Medulla oblongata (tissue), 1 donor: ENCODE measurements at regions not wholly inside any gene's neighbourhood (a gene's known extent, or its start where the extent isn't known, plus 50 kb on each side); places are given as distances from the start of the nearest gene placed in this dataset.
"Not testable (repeated sequence)": the region's sequence is repeated elsewhere in the genome, so short reads cannot be mapped to it uniquely, and the experiment has no call there.

ENCODE experiments used
- DNase-seq: peaks from one replicate; pipeline ENCODE4 v3.0.0-alpha.2; 2015; ENCODE audit errors: extremely low spot score

DNA sequence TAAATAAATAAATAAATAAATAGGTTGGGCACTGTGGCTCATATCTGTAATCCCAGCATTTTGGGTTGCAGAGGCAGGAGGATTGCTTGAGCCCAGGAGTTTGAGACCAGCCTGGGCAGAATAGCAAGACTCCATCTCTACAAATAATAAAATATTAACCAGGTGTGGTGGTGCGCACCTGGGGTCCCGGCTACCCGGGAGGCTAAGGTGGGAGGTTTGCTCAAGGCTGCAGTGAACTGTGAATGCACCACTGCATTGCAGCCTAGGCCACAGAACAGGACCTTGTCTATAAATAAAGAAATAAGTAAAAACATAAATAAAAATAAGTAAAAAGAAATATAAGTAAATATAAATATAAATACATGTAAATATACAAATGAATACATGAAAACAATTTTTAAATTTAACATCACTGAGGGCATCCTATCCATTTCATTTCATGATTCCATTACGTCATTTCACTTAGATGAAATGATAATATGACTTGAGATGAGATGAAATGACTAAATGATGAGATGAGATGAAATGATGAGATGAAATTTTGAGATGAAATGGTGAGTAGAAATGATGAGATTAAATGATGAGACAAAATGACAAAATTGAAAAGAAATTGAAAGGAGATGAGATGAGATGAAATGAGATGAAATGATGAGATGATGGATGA is 233.4 kb downstream of the GOLGA6L6 start:
- not testable (repeated sequence) for DNase-seq

DNA sequence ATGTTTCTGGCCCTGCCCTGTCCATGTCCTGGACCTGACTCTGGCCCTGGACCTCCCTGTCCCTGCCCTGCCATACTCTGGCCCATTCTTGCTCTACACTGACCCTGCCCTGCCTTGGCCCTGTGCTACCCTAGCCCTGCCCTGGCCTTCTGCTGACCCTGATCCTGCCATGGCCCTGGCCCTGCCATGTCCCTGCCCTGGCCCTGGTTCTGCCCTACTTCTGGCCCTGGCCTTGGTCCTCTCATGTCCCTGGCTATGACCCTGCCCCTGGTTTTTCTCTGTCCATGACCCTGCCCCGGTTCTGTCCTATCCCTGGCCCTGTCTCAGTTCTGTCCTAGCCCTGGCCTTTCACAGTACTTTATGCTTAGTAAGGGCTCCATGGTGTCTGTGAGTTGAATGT is 234.5 kb downstream of the GOLGA6L6 start:
- not testable (repeated sequence) for DNase-seq

- not testable (repeated sequence) for DNase-seq
These were observed 235.0 kb downstream of the GOLGA6L6 start for GRCh38 chr15:20306497-20307106.

DNA sequence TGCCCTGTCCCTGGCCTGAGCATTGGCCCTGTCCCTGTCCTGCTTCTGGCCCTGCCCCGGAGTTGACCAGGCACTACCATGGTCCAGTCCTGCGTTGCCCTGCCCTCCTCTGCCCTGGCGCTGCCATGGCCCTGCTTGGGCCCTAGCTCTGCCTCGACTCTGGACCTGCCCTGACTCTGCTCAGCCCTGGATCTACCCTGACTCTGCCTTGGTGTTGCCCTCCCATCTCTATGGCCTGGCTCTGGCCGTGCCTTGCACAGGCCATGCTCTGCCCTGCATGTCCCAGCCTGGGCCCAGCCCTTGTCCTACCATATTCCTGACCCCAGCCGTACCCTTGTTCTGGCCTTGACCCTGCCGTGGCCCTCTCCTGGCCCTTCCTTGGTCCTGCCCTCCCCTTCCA is 235.7 kb downstream of the GOLGA6L6 start:
- not testable (repeated sequence) for DNase-seq

GRCh38 chr15:20305015-20305465 is 236.6 kb downstream of the GOLGA6L6 start:
- DNase-seq: not testable (repeated sequence)

DNA sequence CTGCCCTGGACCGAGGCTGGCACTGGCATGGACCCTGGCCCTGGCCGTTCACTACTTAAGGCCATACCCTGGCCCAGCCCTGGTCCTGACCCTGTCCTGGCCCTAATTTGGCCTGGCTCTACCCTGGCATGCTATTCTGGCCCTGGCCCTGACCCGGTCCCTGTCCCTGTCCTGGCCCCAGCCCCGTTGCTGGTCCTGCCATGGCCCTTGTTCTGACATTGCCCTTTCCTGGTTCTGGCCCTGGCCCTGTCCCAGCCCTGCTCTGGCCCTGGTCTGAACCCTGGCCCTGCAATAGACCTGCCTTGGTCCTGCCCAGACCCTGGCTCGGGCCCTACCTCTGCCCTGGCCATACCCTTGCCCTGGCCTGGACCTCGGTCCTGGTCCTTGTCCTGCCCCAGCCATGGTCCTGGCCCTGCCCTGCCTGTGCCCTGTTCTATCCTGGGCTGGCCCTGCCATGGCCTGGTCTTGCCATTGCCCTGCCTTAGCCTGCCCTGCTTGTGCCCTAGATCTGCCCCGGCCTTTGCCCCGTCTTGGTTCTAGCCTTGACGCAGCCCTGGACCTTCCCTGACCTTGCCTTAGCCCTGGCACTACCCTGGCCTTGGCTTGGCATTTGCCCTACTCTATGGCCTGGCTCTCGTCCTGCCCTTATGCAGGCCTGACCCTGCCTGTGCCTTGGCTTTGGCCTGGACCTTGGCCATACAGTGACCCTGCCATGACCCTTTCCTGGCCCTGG is 237.2 kb downstream of the GOLGA6L6 start:
- DNase-seq: not testable (repeated sequence)

DNA sequence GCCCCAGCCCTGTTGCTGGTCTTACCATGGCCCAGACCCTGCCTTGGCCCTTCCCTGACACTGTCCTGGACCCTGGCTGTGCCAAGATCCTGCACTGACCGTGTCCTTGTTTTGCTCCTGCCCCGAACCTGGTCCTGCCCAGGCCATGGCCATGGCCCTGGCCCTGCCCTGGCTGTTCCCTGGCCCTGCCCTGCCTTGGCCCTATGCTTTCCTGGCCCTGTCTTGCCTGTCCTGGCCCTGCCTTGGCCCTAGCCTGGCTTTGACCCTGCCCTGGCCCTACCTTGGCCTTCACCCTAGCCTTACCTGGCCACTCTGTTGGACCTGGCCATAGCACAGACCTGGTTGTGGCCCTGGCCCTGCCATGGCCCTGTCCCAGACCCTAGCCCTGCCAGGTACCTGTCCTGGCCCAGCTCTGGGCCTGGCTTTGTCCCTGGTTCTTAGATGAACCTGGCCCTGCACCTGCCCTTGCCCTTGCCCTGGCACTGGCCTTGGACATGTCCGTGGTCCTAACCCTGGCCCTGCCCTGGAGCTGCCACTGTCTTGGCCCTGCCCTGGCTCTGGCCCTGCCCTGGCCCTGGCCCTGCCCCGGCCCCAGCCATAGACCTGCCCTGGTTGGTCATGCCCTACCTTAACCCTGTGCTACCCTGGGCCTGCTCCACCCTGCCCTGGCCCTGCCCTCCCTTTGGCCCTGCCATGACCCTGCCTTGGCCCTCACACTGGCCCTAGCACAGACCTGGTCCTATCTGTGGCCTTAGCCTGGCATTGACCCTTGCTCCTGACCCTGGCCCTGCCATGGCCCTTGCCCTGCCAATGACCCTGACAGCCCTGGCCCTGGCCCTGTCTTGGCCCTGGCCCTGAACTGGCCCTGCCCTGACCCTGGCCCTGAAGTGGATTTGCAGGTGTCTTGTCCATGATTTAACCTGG is 238.1 kb downstream of the GOLGA6L6 start:
- not testable (repeated sequence) for DNase-seq

DNA sequence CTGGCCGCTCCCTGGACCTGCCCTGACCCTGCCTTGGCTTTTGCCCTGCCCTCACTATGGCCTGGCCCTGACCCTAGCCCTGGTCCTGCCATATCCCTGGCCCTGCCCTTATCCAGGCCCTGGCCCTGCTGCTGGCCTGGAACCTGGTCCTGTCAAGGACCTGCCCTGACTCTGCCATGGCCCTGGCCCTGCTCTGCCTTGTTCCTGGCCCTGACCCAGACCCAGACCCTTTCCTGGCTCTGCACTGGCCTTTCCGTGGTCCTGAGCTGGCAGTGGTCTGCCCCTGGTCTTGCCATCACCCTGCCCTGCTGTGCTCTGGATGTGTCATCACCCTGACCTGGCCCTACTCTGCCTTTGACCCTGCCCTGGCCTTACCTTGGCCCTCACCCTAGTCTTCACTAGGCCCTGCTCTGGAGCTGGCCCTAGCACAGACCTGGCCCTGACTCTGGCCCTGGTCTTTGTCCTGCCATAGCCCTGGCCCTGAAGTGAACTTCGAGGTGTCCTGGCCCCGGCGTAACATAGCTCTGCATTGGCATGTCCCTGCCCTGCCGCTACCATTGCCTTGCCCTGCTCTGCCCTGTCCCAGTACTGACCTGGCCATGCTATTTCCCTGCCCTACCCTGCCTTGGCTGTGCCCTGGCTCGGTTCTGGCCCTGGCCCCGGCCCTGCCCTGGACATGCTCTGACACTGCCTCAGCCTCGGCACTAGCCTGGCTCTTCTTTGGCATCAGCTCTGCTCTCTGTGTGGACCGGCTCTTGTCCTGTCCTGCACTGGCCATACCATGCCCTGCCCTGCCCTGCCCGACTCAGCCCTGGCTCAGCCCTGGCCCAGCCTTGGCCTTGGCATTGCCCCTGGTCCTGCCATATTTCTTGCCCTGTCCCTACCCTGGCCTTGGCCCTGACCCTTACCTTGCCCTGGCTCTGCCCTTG is 239.2 kb downstream of the GOLGA6L6 start:
- DNase-seq: not testable (repeated sequence)

DNA sequence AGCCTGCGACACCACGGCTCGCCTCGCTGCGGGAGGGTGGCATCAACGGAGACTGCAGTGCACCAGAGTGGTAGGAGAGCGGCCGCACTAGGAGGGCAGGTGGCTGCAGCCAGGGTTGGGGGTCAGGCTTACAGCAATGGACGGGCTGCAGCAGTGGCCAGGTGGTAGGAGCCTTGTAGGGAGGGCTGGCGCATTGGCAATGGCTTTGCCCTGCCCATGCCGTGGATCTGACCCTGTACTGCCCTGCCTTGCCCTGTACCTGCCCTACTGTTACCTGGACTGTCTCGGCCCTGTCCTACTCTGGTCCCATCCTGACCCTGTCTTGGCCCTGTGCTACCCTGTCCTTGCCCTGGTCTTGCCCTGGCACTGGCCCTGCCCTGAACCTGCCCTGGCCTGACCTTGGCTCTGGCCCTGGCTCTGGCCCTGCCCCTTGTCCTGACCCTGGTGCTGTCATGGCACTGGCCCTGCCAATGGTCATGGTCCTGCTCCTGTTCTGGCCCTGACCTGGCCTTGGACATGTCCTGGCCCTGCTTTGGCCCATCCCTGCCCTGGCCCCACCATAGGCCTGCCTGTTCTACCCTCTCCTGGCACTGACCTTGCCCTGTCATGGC is 240.0 kb downstream of the GOLGA6L6 start:
- DNase-seq: not testable (repeated sequence)

DNA sequence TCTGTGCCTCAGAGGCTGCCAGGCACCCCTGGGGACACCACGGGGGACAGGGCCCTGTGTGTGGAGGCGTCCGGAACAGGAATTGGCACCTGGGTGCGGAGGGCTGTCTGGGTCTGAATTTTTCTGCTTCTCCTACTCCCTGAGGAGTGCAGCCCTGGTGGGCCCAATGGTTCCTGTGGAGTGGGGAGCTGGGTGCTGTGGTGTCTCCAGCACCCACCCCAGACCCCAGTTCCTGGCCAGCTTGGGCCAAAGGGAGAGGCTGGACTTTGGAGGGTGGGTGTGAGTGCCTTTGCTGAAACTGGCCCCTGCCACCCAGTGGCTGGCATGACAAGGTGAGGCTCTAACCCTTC is 240.6 kb downstream of the GOLGA6L6 start:
- DNase-seq: not testable (repeated sequence)

DNA sequence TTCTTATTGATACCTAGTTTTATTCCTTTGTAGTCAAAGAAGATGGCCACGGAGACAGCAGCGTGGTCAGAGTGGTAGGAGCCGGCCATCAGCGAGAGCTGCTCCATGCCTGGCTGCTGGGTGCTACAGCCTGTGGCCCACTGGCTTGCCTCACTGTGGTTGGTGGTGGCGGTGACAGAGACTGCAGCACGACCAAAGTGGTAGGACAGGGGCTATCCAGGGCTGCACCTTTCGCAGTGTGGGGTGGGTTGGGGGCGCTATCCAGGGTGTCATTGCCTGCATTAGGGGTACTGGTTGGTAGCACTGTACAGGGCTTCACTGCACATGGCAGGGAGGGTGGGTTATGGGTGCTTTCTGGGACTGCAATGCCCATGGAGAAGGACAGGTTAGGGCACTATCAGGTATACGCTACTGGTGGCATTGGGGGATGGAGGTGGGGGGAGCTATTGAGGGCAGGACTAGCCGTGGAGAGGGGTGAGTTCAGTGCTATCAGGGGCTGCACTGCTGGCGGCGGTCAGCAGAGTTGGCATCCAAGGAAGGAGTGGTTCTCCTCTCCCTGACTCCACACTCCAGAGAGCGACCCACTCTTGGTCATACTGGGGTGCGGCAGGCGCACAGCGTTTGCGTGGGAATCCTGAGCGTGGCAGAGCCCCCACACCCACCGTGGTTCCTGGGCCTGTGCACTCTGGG is 241.1 kb downstream of the GOLGA6L6 start:
- not testable (repeated sequence) for DNase-seq

GRCh38 chr15:20297603-20298123 is 243.9 kb downstream of the GOLGA6L6 start:
- not testable (repeated sequence) for DNase-seq

GRCh38 chr15:20296261-20296660 is 245.3 kb downstream of the GOLGA6L6 start:
- not testable (repeated sequence) for DNase-seq

DNA sequence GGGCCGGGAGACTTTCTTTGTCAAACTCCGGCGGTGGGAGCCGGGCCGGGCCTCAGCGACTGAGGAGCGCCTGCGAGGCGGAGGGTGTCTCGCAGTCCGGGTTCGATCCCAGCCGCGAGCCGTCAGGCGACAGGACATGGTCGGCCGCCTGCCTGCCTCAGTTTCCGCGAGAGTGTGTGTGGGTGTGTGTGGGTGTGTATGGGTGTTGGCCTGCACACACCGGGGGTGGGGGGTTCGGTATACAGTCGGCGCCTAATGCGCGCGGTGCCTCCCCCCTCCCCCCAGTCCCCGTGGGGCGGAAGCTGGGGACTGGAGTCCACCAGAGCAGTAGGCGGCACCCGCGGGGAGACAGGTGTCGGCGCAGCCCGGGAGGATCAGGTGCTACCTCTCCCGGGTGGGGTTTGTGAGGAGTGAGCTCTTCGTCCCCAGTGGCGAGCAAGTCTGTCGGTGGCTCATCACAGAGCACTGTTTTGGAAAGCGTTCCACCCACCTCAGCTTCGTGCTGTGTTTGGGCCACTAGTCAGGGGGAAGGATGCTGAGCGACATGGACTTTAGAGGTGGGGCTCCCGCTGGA is 246.3 kb downstream of the GOLGA6L6 start:
- no peak for DNase-seq

DNA sequence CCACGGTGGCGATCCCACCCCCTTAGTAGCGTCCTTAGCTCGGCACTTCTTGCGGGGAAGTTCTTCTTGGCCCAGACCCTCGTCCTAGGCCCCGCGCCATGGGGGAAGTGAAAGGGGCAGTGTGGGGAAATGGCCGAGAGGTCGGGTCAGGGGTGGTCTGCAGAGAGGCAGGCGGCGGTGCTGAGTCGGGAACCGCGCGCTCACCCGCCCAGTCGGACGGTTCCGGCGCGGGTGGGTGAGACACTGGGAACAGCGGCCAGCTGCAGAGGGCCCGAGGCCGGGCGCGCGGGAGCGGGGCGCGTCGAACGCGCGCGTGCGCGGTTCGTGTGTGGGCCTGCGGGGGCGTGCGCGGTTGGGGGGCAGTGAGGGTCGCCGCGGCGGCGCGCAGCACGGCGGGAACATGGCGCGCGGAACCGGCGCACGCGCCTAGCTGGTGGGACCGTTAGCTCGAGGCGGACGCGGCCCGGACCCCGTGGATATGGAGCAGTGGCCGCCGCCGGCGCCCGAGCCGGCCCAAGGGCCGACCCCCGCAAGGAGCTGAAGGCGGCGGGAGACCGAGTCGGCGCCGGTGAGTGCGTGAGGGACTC is 246.9 kb downstream of the GOLGA6L6 start:
- no peak for DNase-seq

DNA sequence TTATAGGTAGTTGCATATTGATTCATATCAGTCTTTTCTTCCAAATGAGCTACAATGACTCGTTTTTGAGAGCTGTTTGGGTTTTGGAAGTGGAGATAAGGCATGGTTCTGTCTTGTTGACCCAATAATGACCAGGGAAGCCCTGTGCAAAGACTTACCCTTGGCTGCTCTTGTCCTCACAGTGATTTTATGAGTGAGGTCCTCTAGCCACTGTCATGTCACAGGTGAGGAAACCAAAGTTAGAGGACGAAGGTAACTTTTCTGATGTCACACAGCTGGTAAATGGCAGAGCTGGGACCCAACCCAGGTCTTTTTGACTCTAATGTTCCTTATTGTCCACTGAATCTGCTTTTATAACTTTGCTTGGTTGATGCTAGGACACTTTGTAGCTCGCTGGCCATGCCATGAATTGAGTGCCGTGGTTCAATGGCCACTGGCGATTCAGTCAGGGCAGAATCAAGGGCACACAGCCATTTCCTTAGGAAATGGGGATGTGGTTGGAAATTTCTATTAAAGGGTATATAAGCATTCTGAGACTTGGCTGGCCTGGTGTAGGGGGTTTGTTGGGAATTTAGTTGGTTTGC is 249.1 kb downstream of the GOLGA6L6 start:
- not testable (repeated sequence) for DNase-seq

DNA sequence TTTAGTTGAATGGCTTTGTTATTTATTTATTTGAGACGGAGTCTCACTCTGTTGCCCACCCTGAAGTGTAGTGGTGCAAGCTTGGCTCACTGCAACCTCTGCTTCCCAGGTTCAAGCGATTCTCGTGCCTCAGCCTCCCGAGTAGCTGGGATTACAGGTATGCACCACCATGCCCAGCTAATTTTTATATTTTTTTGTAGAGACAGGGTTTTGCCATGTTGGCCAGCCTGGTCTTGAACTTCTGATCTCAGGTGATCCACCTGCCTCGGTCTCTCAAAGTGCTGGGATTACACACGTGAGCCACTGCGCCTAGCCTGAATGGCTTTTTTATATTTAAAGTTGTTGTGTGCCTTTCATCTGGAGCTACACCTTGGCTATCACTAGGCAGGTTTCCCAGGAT is 250.0 kb downstream of the GOLGA6L6 start:
- not testable (repeated sequence) for DNase-seq

GRCh38 chr15:20290606-20291005 is 251.0 kb downstream of the GOLGA6L6 start:
- not testable (repeated sequence) for DNase-seq
